HFFc6 (cell line): ENCODE measurements at regions not wholly inside any gene's neighbourhood (a gene's known extent, or its start where the extent isn't known, plus 50 kb on each side); places are given as distances from the start of the nearest gene placed in this dataset.

Experiments
- DNase-seq: peaks from one replicate; pipeline ENCODE4 v3.0.0-alpha.2; 2018
- H3K27ac Mint-ChIP-seq: 2 replicates; pipeline ENCODE4 v1.8.0; 2020; ENCODE audit warnings: mild to moderate bottlenecking, mixed read lengths
- H3K27me3 Mint-ChIP-seq: 2 replicates; pipeline ENCODE4 v1.8.0; 2021; ENCODE audit warnings: mild to moderate bottlenecking, moderate library complexity, mixed read lengths; ENCODE audit not compliant: insufficient read depth
- H3K36me3 Mint-ChIP-seq: 2 replicates; pipeline ENCODE4 v1.8.0; 2021; ENCODE audit warnings: low read depth, mixed read lengths
- H3K4me1 Mint-ChIP-seq: 2 replicates; pipeline ENCODE4 v1.8.0; 2020; ENCODE audit warnings: low read depth, mixed read lengths
- H3K4me3 Mint-ChIP-seq: 2 replicates; pipeline ENCODE4 v1.8.0; 2020; ENCODE audit warnings: mild to moderate bottlenecking, moderate library complexity, mixed read lengths
- H3K9me3 Mint-ChIP-seq: 2 replicates; pipeline ENCODE4 v1.8.0; 2020; ENCODE audit warnings: mild to moderate bottlenecking, mixed read lengths
- TF ChIP-seq, protein P1 (sequence below): fragments of 200-600 bp; sonication (generic); IDR thresholded peaks from 2 replicates; pipeline ENCODE4 v1.5.0; 2021; ENCODE audit warnings: antibody characterized with exemption, mild to moderate bottlenecking

GRCh38 chr13:56356690-56357089, 784.0 kb upstream of the PRR20A start:
- Mint-ChIP-seq H3K36me3 (no peaks in the 10 kb centered on the region), H3K9me3 (peaks cover 24% of the 10 kb centered on the region)

DNA sequence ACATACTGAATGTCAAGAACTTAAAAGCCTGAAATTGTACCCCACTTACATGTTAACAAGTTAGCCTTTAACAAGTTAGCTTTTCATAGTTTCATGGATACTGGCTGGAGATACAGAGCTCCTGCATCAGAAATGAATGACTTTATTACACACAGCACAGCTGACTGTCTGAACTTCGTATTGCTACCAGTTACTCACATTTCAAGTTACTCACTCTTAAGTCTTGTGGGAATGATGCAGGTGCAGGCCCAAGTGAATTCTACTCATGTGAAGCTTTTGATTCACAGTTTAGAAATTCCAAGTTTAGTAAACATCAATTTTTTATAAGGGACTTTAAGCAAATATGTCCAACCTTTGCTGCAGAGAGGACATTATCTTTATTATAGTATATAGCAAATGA, 762.2 kb upstream of the PRR20A start:
- peaks cover 1% of the 10 kb centered on the region; the same call in 1 of the 2 replicates for H3K27me3 Mint-ChIP-seq

More at GRCh38 chr13:56356690-56357089, 784.0 kb upstream of the PRR20A start:
- no peaks in the 10 kb centered on the region for H3K27me3 Mint-ChIP-seq
- DNase-seq = no peak
- H3K27ac Mint-ChIP-seq = no peak overlapping the region
- no peak overlapping the region for H3K4me3 Mint-ChIP-seq
- no peaks in the 10 kb centered on the region for H3K4me1 Mint-ChIP-seq
- TF ChIP-seq, protein P1, sequence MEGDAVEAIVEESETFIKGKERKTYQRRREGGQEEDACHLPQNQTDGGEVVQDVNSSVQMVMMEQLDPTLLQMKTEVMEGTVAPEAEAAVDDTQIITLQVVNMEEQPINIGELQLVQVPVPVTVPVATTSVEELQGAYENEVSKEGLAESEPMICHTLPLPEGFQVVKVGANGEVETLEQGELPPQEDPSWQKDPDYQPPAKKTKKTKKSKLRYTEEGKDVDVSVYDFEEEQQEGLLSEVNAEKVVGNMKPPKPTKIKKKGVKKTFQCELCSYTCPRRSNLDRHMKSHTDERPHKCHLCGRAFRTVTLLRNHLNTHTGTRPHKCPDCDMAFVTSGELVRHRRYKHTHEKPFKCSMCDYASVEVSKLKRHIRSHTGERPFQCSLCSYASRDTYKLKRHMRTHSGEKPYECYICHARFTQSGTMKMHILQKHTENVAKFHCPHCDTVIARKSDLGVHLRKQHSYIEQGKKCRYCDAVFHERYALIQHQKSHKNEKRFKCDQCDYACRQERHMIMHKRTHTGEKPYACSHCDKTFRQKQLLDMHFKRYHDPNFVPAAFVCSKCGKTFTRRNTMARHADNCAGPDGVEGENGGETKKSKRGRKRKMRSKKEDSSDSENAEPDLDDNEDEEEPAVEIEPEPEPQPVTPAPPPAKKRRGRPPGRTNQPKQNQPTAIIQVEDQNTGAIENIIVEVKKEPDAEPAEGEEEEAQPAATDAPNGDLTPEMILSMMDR = no peak

DNA sequence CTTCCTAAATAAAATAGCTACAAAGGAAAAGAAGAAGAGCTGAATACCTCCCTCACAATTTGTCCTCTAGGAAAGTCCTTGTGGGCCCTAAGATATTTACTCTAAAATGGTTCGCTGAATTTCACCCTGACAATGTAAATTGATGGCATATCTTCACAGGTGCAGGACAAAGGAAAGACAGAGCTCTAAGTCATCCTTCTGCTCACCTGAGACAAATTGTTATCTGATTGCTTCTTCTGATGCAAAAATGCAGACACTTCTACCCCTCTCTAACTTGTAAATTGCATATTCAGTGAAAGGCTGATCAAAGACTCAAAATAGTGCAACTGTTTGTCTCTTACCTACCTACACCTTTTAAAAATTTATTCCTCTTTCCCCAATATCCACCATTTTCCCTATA, 747.2 kb upstream of the PRR20A start:
- no peaks in the 10 kb centered on the region for H3K36me3 Mint-ChIP-seq
- H3K27ac Mint-ChIP-seq = no peak overlapping the region
- no peak for DNase-seq
- no peaks in the 10 kb centered on the region for H3K4me1 Mint-ChIP-seq
- TF ChIP-seq, protein P1 = no peak
- H3K9me3 Mint-ChIP-seq = peaks cover 23% of the 10 kb centered on the region
- H3K27me3 Mint-ChIP-seq = no peaks in the 10 kb centered on the region
- H3K4me3 Mint-ChIP-seq = no peak overlapping the region

More for the DNA sequence above, 762.2 kb upstream of the PRR20A start:
- Mint-ChIP-seq H3K36me3 (peaks cover 13% of the 10 kb centered on the region), H3K4me1 (no peaks in the 10 kb centered on the region), H3K9me3 (peaks cover 46% of the 10 kb centered on the region), H3K4me3 (no peak overlapping the region), H3K27ac (no peak overlapping the region)
- no peak for DNase-seq
- TF ChIP-seq, protein P1 = no peak

DNA sequence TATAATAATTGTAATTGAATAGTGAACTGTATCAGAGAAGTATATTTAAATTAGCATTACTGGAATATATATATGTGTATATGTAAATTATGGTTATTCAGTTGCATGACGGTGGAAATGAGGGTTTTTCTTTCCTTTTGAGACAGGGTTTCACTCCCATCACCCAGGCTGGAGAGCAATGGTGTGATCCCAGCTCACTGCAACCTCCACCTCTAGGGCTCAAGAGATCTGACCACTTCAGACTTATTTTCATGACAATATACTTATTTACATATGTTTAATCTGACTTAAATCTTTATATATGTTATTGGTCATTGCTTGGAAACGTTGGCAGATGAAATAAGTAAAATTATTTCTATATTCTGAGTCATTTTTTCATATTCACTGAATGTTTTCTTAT, 744.4 kb upstream of the PRR20A start:
- no peak for DNase-seq
- Mint-ChIP-seq H3K36me3 (no peaks in the 10 kb centered on the region), H3K27me3 (no peaks in the 10 kb centered on the region; the same call in 1 of the 2 replicates), H3K27ac (no peak overlapping the region), H3K9me3 (peaks cover 27% of the 10 kb centered on the region), H3K4me1 (no peaks in the 10 kb centered on the region), H3K4me3 (no peak overlapping the region)
- TF ChIP-seq, protein P1 = no peak

DNA sequence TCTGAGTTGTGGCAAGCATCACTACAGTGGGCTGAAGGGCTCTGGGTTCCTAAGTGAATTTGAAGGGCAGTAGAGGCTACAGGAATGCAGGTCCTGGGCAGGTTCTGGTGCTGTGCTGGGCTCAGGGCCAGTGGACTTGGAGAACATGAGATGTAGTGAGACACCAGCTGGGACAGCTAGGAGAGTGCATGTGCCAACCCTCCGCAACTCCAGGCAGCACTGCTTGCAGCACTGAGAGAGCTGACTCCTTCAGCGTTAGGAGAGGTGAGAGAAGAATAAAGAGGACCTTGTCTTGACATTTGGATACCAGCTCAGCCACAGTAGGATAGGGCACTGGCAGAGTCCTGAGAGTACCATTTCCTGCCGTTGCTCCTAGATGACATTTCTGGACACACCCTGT, 739.9 kb upstream of the PRR20A start:
- Mint-ChIP-seq H3K27me3 (peaks cover 1% of the 10 kb centered on the region; the same call in 1 of the 2 replicates), H3K9me3 (peaks cover 50% of the 10 kb centered on the region), H3K4me1 (no peaks in the 10 kb centered on the region), H3K36me3 (no peaks in the 10 kb centered on the region), H3K4me3 (no peak overlapping the region), H3K27ac (no peak overlapping the region)
- TF ChIP-seq, protein P1 = no peak
- no peak for DNase-seq

DNA sequence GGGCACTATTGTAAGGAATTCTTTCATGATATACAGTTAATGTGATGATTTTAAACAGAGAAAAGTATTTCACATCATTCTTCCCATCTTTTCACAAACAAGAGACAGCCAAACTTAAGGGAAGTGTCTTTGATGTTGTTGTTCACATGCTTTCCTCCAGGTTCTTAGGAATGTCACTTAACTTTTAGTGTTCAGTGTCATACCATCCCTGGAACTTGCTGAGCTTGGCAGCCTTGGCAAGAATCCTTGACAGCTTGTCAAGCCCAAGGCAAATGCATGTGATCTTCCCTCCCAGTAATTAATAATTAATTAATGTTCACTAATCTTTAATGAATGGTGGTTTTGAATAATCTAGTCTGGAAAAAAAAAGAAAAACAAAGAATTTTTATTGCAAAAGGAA, 727.9 kb upstream of the PRR20A start:
- Mint-ChIP-seq H3K4me1 (no peaks in the 10 kb centered on the region), H3K27ac (no peak overlapping the region), H3K27me3 (no peaks in the 10 kb centered on the region), H3K9me3 (peaks cover 30% of the 10 kb centered on the region), H3K4me3 (no peak overlapping the region), H3K36me3 (no peaks in the 10 kb centered on the region; the same call in 1 of the 2 replicates)
- no peak for DNase-seq
- TF ChIP-seq, protein P1 = no peak
